C4-2B (cell line): ENCODE measurements at regions not wholly inside any gene's neighbourhood (a gene's known extent, or its start where the extent isn't known, plus 50 kb on each side); places are given as distances from the start of the nearest gene placed in this dataset.

Source experiments
- H3K27ac ChIP-seq: fragments of 450-650 bp; 2 replicates; pipeline ENCODE4 v1.5.1; 2017
- CTCF ChIP-seq: fragments of 450-650 bp; conservative IDR thresholded peaks from 2 replicates; pipeline ENCODE4 v1.5.1; 2017; ENCODE audit warnings: mild to moderate bottlenecking
- ZFX ChIP-seq: fragments of 450-650 bp; IDR thresholded peaks from 2 replicates; pipeline ENCODE4 v1.6.1; 2017

- H3K27ac ChIP-seq: no peak overlapping the region
- TF ChIP-seq CTCF (no peak), ZFX (no peak)
Measured at GRCh38 chr5:4804691-4805360, 335.3 kb upstream of the ADAMTS16 start.

GRCh38 chr5:4815002-4815401, 325.1 kb upstream of the ADAMTS16 start:
- TF ChIP-seq ZFX (no peak), CTCF (no peak)
- no peak overlapping the region for H3K27ac ChIP-seq

- H3K27ac ChIP-seq: no peak overlapping the region
- TF ChIP-seq ZFX (no peak), CTCF (no peak)
Measured at GRCh38 chr5:4817767-4818166, 322.4 kb upstream of the ADAMTS16 start.

GRCh38 chr5:4831325-4831724, 308.8 kb upstream of the ADAMTS16 start:
- H3K27ac ChIP-seq: no peak overlapping the region
- TF ChIP-seq CTCF (no peak), ZFX (no peak)

- no peak for TF ChIP-seq ZFX
- no peak for TF ChIP-seq CTCF
- H3K27ac ChIP-seq: no peak overlapping the region
Measured at GRCh38 chr5:4832471-4832870, 307.7 kb upstream of the ADAMTS16 start.

GRCh38 chr5:4833104-4833738, 306.9 kb upstream of the ADAMTS16 start:
- no peak overlapping the region for H3K27ac ChIP-seq
- no peak for TF ChIP-seq CTCF
- no peak for TF ChIP-seq ZFX

GRCh38 chr5:4837489-4838058, 302.6 kb upstream of the ADAMTS16 start:
- TF ChIP-seq CTCF (no peak), ZFX (no peak)

More at GRCh38 chr5:4837489-4838058, 302.6 kb upstream of the ADAMTS16 start:
- H3K27ac ChIP-seq: no peak overlapping the region
